ENCODE measurements at regions not wholly inside any gene's neighbourhood (a gene's known extent, or its start where the extent isn't known, plus 50 kb on each side); places are given as distances from the start of the nearest gene placed in this dataset.

DNA sequence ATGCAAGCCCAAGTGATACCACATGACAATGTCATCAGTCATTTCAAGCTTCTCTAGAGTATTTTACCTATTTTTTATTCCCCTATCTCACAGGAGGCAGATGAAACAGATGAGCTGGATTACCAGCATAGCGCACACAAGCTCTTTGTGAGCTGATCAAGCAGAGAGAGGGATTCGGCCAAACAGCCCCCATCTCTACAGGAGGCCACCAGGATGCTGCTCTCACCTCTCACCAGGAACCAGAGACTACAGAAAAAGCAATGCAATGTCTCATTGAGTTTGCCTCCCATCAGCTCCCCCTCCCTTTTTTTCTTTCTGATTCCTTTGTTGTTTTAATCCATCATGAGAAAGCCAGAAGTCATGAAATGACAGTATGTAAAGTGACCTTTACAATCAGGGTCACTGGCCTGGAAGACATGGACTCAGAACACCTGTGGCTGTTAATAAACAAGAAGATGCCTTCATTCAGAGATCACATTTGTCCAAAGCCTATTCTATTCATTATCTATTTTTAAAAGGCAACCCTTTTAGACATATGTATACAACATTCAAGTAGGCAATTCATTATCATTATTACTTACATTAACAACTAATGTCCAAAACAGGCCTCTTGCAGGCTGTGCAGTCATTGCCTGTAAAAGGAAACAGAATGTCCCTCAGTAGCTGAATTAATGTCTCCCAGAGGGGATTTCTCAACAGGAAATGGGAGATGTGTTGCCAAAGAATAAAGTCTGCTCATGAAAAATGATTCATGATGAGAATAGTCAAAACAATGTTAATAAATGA, 656.6 kb downstream of the TBC1D4 start:
- in situ Hi-C loops (cut with HindIII; ENCODE audit: low sequenced_read_pairs), result no loop called here

DNA sequence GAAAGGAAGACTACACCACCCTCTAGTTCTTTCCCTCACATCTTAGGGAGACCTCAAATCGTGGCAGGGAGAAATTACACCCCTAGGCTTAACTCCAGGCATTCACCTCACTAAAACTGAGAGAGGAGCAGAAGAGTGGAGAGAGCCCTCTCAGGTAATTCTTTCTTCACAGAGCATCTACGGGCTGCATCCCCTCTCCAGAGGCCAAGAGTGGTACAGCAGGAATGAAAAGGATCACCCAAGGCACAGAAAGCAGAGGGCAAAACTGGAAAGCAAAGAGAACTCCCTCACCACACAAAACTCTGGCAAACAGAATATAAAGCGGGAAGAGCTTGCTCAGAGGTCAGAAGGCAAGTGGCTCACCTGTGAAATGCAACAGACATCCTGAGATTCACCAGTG, 661.2 kb downstream of the TBC1D4 start:
- in situ Hi-C loops (cut with HindIII; ENCODE audit: low sequenced_read_pairs), result no loop called here

DNA sequence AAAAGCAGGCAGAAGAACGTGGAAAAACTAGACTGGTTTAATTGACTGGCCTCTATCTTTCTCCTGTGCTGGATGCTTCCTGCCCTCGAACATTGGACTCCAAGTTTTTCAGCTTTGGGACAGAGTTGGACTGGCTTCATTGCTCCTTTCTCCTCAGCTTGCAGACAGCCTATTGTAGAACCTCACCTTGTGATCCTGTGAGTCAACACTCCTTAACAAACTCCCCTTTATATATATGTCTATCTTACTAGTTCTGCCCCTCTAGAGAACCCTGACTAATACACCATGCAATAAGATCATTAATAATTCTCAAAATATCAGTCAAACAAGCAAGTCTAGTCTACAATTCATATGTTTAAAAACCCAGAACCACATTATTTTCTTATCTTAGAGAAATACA, 662.4 kb downstream of the TBC1D4 start:
- in situ Hi-C loops (cut with HindIII; ENCODE audit: low sequenced_read_pairs), result no loop called here

DNA sequence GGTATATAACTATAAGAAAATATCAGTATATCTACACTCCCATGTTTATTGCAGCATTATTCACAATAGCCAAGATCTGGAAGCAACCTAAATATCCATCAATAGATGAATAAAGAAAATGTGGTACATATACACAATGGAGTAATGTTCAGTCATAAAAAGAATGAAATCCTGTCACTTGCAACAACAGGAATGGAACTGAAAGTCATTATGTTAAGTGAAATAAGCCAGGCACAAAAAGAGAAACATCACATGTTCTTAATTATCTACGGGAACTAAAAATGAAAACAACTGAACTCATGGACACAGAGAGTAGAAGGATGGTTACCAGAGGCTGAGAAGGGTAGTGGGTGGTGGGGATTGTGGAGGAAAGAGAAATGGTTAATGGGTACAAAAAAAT, 665.2 kb downstream of the TBC1D4 start:
- in situ Hi-C loops (cut with HindIII; ENCODE audit: low sequenced_read_pairs), result no loop called here

DNA sequence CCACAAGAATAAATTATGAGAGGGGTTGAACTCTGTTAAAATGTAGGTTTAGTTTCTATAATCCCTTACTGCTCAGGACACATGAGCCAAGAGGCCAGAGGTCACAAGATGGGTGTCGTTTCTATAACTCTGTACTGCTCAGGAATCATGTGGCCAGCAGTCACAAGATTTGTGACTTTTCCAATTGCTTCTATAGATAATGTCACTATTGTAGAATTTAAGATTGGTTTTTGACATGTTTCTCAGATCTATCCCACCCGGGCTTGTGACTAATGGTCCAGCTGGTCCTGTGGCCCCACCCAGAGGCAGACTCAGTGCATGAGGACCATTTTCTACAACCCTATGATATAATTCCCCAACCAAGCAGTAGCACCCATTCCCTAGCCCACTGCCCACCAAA, 662.0 kb upstream of the KLF12 start:
- in situ Hi-C loops (cut with HindIII; ENCODE audit: low sequenced_read_pairs), result no loop called here

DNA sequence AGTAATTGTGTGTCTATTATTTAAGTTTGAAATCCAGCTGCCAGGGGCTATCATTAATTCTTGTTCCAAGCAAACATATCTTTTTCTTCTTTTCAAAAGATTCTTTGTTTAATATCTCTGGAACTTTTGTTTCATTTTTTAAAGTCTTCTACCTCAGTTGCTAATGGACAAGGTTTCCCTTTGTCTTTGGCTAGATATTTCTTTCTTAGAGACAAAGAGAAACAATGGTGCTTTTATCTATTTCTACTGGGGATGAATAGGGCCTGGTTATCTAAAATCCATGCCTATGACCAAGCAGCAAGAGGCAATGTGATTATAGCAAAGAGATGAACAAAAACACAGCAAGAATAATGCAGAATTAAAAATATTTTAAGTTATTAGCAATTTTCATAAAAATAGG, 661.3 kb upstream of the KLF12 start:
- in situ Hi-C loops (cut with HindIII; ENCODE audit: low sequenced_read_pairs), result no loop called here

DNA sequence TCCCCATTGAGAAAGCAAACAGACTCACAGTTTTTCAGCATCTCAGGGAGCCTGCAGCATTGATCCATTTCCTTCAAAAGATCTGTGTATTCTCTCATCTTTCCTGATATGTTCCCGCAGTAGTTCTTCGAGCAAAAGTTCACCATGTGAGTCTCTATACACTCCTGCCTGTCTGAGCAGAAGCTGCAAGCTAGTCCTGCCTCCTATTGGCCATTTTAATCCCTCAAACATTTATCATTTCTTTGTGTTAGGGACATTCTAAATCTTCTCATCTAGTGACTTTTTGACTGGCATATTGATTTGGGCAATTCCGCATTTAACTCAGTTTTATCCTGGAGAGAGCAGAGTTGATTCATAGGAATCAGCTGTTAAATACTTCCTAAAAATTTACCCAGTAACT, 660.4 kb upstream of the KLF12 start:
- in situ Hi-C loops (cut with HindIII; ENCODE audit: low sequenced_read_pairs), result no loop called here

DNA sequence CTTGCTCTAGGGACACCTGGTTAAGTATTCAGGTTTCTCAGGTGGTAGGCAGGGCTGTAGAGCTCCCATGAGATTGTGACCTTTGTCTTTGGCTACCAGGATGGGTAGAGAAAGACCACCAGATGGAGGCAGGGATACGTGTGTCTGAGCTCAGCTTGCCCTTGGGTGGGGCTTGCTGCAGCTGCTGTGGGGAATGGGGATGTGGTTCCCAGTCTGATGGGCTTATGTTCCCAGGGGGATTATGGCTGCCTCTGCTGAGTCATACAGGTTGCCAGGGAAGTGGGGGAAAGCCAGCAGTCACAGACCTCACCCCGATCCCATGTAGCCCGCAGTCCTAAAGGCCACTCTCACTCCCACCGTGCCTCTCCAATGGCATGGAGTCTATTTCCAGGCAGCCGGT, 659.9 kb upstream of the KLF12 start:
- in situ Hi-C loops (cut with HindIII; ENCODE audit: low sequenced_read_pairs), result no loop called here

DNA sequence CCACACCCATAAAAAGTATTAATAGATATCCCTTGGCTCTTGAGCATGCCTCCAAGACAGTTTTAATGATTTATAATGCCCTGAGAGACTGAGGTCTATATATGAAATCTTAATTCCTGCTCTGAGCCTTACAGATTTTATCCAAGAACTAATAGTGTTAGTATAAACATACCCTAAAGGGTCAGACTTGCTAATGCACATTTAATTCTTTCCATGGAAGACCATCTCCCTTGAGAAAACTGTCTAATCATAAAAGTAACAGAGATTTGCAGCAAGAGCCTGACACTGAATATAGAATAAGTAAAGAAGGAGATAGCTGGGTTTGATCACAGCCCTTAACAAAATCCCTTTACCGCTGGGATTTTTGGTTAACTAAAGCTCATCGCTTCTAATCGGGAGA, 650.8 kb upstream of the KLF12 start:
- in situ Hi-C loops (cut with HindIII; ENCODE audit: low sequenced_read_pairs), result no loop called here

DNA sequence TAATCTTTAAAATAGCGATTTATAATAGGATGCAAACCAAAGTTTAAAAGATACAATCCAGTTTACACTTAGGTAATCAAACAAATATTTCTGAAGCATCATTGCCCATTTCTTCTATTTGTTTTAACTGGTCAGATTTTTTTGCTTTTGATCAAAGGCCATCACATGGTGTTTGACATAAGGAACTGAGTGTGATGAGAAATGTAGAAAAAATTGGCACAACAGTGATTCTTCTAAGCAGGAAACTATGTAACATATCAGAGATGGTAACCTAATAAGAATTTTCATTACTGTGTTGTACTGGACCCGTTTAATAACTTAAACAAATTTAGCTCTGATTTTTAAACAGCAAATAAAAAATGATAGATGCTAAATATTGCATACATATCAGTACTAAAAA, 644.7 kb upstream of the KLF12 start:
- in situ Hi-C loops (cut with HindIII; ENCODE audit: low sequenced_read_pairs), result no loop called here

DNA sequence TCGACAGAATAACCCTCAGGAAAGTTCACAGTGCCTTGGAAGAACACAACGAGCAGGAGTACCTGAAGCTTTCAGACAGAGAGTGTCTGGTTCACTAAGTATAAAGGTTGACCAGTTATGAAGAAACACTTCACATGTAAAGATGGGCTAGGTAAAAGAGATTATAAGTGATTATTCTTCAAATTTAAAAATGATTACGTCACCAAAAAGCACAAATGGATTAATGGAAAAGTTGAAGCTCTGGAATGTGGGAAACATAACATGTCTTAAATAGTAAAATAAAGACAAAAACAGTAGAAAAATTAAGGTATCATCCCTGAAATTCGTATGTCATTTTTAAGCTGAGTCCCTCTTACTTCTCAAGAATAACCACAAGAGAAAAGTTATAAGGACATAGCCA, 643.9 kb upstream of the KLF12 start:
- in situ Hi-C loops (cut with HindIII; ENCODE audit: low sequenced_read_pairs), result no loop called here

DNA sequence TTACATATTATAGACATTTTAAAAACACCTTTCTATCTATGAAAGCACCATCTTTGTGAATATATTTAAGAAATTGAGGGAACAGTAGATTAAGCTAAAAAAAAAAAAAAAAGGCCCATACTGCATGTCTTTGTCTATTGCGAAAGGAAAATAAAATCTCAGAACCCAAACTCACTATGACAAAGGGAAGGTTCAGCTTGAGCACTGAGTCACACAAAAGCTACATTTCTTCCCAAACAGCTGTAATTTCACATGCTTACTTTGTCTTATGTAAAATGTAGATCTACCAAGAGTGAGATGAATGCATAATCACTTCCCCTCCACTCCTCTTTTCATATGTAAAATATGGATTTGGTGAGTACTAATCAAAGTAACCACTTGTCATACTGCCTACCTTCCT, 640.1 kb upstream of the KLF12 start:
- in situ Hi-C loops (cut with HindIII; ENCODE audit: low sequenced_read_pairs), result no loop called here

DNA sequence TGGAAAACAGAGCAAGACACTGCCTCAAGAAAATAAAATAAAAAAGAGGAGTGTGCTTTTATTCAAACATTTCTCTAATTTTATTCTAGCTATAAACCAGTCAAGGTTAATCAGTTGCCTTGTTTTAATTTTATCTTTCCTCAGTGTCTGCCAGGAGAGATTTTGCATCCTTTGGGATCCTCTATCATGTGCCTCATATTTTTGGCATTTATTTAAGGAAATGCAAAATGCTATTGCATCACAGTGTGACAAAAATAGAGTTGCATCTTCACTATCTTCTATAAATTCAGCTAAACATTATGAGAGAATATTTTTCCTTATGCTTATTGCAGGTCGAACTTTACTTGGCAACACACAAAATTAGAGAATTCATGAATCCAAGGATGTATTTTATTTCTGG, 639.0 kb upstream of the KLF12 start:
- in situ Hi-C loops (cut with HindIII; ENCODE audit: low sequenced_read_pairs), result no loop called here

DNA sequence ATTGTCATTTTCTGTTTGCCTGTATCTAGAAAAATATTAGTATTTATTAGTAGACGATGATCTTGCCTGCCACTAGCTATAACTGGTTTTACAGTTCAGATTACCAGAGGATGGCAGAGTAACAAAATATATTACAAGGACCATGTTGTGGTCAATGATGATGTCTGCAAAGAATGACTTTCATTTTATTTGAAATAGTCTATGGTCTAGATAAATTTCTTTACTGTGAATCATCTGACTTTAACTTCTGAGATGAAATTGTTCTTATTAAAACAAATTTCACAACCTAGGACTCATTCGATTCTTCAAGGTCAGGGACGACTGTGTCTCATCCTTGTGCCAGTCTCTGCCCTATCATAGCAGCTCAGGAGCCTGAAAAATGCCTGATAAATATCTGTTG, 637.8 kb upstream of the KLF12 start:
- in situ Hi-C loops (cut with HindIII; ENCODE audit: low sequenced_read_pairs), result no loop called here

DNA sequence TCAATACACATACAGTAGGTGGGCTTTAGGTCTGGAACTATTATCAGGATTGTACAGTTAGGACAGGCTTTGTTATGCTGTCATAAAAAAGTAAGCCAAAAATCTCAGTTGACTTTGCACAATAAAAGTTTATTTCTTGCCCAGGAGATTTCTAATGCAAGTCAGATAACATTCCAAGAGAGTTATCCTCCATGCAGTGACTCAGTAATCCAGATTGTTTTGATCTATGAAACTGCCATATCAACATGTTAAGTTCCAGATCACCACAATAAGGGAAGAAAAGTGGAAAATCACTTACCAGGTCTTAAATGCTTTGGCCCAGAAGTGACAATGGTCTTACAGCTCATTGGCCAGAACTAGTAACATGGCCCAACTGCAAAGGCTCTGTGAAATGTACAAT, 636.2 kb upstream of the KLF12 start:
- in situ Hi-C loops (cut with HindIII; ENCODE audit: low sequenced_read_pairs), result no loop called here

DNA sequence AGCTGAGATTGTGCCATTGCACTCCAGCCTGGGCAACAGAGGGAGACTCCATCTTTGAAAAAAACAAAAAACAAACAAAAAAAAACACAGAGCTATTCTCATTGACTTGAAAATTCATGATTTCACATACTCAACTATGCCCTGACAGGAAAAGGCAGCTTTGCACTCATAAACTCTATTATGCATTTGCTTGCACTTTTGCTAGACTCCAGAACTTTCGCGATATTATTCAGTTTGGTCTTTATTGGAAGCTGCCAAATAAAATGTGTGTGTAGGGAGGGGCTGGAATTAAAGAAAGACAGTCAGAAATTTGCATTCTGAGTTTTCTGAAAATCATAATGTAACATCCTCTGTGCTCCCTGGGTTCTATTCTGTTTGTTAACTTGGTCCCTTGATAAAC, 635.1 kb upstream of the KLF12 start:
- in situ Hi-C loops (cut with HindIII; ENCODE audit: low sequenced_read_pairs), result no loop called here

DNA sequence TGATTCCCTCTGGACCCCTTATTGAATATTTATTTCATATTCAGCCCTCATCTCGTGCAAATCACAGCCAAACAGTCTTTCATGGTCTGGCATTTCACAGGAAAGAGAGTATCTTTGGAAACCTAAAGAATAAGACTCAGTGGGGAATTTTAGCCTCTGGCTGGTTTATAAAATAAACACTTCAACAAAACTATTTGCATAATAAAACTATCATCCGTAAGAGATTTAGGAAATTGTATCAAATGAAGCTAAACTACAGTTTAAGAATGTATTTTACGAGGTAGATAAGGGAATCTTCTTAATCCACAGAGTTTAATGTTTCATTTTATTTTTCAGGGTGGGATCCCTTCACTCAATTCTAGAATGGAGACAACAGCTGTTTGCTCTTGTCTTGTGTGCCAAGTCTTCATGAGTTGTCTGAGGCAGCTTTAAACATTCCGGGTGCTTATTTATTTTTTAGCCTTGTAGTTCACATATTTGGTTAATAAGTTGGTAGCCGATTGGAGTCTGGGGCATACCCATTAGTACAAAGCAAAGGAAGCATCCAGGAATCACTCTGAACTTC, 634.4 kb upstream of the KLF12 start:
- in situ Hi-C loops (cut with HindIII; ENCODE audit: low sequenced_read_pairs), result no loop called here

DNA sequence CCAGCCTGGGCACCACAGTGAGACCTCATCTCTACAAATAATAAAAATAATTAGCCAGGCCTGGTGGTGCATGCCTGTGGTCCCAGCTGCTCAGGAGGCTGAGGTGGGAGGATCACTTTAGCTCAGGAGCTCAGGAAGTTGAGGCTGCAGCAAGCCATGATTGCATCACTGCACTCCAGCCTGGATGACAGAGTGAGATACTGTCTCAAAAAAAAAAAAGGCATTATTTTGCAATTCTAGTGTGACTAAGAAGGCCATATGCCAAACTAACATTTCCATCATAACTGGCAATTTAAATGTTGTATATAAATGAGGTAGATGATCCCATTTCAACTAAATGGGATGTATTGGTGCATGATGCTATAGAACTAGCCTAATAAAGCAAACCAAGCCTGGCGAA, 632.8 kb upstream of the KLF12 start:
- in situ Hi-C loops (cut with HindIII; ENCODE audit: low sequenced_read_pairs), result no loop called here

DNA sequence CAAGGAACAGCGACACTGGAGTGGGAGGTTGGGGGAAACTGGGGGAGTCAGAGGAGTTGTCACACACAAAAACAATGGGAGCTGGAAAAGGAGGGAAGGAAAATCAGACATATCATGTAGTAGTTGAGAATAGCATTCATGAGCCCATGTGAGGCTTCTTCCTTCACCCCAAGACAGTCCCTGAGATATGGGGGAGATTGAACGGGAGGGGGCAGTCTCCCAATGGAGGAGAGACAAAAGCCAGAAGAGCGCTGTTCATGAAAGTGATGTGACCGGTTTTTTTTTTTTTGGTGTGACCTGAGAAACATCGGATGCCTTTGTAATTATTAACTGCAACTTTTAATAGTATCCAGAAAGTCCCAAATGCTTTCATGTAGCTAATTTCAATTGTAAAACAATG, 631.8 kb upstream of the KLF12 start:
- in situ Hi-C loops (cut with HindIII; ENCODE audit: low sequenced_read_pairs), result no loop called here

DNA sequence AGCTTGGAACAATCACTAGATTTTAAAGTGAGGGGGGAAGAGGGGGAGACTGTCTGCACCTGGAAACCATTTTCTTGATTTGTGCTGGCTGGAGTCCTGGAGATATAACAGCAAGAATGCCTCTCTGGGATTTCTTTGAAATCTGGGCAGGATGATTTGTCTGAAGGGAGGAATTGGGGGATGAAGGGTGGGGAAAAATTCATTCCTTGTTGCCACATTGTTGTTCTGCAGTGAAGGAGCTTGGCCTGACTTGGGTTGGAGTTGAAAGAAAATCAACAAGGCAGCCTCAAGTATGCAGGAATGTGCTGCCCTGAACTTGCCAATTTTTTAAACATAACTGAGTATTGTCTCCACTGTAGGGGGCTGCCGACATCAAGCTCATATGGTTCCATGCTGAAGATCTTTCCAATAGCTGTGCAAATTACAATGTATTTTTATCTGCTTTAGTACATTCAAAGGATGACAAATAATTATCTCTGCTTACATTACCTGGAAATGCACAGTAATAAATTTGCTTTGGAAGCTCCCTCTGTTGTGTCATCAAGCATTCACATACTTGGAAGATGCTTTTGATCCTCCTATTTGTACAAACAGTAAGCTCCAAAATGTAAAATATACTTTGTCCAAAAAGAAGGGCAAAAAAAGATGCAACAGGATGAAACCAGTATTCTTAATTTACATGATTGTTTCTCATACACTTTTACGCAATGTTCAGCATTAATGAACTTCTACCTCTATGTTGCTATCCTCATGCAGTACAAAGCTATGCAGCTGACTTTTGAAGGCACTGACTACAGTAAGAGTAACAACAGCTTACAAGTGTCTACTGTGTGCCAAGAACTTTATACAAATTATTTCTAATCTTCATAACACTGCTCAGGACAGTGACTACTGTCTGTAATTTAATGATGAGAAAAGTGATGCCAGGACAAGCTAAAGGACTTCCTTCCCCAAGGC, 627.9 kb upstream of the KLF12 start:
- in situ Hi-C loops (cut with HindIII; ENCODE audit: low sequenced_read_pairs), result no loop called here

DNA sequence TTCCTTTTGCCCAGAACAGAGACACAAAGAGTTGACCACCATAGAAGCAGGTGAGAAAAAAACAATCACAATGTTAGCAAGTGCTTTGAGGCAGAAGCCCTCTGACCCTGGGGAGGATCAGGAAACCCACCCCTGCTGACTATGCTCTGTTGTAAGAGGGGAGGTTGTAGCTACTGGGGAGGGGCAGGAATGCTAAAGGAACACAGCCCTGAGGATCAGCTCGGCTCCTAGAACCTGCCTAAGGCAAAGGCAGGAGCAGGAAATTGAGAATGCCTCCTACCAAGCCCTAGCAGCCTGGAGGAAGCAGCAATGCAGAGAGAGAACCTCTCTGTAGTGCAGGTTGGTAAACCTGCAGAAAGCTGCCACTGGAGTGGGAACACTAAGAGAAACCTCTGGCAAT, 624.0 kb upstream of the KLF12 start:
- in situ Hi-C loops (cut with HindIII; ENCODE audit: low sequenced_read_pairs), result no loop called here

DNA sequence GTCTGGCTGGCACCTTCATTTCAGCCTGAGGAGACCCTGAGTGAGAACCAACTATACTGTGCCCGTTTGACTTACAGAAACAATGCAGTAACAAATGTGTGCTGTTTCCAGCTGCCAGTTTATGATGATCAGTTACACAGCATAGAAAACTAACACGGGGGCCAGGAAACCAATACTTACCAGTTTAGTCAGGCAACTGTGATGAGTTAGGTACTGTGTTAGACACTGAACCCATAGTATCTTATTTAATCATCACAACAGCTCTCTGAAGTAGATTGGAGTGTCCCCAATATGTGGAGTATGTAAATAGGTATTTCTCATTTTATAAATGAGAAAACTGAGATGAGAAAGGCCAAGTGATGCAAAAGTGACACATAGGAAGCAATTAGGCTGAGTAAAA, 620.9 kb upstream of the KLF12 start:
- in situ Hi-C loops (cut with HindIII; ENCODE audit: low sequenced_read_pairs), result no loop called here
